ENCODE measurements at regions not wholly inside any gene's neighbourhood (a gene's known extent, or its start where the extent isn't known, plus 50 kb on each side); places are given as distances from the start of the nearest gene placed in this dataset.

DNA sequence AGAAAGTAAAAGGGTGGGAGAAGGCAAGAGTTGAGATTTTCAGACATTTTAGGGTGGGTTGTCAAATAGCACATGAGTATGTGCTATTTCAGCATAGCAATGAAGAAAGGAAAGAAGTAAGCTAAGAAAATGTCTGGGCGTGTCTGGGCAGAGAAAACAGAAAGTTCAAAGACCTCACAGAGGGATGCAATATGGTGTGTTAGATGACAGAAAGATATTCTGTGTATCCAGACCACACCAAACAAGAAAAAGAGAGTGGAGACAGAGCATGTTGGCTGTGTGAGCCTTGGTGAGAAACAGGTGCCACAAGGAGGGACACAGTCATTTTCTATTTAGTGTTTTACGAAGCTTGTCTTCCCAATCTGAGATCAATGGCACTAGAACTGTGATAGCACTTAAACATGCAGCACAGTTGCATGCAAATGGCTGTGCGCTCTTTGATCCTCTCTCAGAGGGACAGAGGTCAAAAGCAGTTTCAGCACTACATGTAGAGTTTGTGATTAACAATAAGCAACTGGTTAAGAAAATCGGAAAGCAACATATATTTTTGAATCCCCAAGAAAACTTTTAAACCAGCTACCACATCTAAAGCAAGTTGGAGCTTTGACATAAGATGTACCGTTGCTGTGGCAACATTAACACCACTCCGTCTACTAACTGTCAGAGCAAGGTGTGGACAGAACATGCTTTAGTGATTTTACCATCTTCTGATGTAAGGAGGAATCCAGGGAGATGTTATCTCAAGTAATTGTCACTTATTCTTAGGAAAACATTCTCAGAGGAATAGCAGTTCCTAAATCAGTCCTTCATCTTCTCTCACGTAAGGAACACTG, 515.5 kb upstream of the NOX3 start:
- FAIRE-seq: no peak

DNA sequence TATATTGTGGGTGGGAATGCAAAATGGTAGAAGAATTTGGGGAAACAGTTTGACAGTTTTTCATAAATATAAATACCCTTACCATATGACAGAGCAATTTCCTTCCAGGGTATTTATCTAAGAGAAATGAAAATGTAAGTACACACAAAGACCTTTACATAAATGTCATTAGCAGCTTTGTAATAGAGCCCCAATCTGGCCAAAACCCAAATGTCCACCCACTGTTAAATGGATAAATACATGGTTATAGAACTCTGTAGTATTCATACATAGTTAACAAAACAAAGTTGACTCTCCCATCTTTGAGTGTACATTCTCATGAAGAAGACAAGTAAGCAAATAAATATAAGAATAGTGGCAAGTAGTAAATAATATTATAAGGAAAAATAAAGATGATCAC, 514.8 kb upstream of the NOX3 start:
- no peak for FAIRE-seq

DNA sequence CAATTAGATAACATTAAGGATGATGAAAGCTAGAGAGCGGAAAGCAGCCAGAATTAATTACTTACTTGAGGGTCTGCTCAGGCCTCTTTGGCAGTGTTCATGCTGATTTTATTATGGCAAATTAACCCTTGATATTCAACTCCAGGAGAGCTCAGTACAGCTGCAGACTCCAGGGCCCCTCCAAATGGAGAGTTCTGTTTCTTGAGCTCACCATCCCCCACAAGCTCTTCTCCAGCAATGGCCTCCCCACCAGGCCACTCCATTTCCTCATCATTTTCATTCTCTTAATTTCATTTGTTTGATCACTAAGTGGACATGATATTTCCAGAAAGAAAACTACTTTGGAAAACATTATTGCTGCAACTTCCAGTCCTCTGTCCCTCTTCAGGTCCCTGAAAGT, 513.3 kb upstream of the NOX3 start:
- no peak for FAIRE-seq

DNA sequence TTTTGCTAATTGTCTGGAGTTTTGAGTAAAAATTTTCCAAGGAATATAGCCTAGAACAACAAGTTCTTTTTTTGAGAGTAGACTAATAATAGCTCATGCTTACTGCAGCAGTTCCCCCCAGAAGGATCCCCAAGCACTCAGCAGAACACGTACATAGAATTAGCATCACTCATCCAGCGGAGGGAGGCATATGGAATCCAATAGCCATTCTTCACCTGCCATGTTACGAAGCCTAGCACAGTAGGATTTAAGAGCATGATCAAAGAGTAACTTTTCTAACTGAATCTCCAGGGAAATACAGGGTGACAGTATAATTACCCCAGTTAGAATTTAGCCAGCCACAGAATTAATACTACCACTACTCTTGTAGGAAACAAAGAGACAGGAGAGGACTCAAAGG, 511.7 kb upstream of the NOX3 start:
- FAIRE-seq: no peak

DNA sequence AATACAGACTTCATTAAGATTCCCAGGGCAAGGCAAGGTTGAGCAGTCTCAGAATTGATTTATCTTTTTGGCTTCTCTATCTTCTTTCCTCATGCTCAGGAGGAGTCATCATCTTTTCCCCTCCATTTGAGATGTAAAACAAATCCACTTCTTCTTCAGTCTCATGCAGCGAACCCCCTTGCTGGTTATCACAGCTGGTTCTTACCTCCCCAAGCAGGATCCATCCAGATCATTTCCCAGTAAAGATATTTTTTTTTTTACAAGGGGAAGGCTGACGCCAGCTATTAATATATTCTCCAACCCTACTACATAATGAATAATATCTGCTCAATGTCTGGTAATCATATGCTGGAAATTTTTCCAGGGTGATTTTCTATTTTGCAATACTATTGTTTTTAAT, 508.9 kb upstream of the NOX3 start:
- FAIRE-seq: no peak

DNA sequence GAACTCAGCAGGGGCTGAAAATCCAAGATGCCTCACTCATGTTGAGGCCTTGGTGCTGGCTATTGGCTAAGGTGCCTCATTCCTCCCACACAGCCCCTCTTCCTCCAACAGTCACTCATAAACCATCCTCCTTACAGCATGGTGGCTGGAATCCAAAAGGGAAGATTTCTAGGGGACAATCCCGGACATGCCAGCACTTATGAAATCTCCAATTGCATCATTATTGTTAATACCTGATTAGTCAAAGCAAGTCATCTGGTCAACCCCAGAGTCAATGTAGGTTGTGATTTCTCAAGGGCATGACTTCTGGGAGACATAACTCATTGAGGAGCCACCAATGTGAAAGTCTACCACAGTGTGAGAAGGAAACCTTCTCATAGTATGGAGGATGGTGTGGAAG, 506.6 kb upstream of the NOX3 start:
- no peak for FAIRE-seq

DNA sequence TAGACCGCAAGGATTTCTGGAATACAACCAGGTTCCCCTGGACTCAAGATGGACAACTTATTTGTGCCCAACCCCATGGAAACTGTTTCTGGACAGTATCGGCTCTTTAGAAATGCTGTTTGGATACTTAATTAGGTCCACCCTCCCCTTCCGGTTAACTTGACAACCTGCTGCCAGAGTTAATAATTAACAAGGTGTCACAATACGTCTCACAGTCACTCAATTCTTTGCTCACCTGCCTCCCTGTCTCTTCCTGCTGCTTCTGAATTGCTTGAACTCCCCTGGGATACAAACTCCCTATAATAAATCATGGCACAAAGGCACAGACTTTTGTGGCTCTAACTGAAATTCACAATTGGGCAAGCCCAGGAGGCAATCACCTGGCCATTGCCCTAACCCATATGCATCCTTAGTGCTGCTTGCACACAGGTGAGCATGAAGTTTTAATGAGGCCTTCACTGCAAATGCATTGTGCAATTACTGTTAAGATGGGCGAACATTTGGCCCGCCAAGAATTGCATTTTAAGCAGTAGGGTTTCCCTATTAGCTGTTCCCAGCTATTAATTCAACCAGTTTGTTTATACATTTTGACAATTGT, 504.4 kb upstream of the NOX3 start:
- FAIRE-seq: no peak

DNA sequence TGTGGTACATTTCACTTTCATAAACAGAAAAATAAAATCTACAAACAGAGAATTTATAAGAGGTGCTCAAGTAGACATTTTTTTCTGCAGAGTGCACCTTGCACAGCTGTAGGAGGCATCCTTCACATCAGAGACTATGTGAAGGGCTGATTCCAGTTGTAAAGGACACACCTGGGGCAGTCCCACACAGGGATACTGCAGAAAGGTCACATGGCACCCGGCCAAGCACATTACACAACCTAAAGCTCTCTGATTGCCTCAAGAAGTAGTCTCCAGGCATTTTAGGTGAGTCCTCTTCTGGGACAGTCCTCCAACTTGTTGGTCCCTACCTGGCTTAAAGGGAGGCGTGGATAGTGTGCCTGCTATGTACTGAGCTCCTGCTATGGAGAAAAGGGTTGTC, 502.9 kb upstream of the NOX3 start:
- no peak for FAIRE-seq

DNA sequence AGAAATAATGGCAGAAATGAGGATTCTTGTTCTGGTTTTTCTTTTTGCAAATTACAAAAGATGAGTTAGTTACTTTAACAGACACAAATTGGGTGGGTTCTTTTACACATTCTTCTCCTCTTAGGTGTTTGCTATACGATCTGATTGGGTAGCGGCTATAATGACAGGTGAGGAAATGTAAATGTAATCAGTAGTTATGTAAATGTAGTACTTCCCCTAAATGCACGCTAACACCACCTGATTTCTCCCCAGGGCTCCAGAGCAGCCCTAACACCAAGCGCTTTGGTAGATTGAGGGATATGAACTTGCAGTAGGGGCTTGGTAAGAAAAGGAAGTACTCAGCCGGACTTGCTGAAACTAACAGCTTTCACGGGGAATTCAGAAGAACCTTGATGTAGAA, 499.4 kb upstream of the NOX3 start:
- no peak for FAIRE-seq

DNA sequence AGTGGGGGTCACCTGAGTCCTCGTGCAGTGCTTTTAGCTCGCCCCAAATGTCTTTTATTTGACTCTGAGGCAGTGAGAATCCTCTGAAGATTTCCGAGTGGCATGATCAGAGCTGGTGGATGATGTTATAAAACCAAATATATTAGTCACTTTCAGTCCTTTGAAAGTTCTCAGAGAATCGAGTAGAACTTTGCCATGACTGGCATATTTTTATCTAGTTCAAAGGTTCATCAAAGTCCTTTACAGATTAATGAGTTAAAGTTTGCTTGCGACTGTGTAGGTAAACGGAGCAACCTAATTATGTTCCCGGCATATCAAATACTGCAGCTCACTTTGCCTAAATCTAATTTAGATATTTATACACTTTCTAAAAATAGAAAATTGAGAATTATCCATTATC, 498.5 kb upstream of the NOX3 start:
- FAIRE-seq: no peak

DNA sequence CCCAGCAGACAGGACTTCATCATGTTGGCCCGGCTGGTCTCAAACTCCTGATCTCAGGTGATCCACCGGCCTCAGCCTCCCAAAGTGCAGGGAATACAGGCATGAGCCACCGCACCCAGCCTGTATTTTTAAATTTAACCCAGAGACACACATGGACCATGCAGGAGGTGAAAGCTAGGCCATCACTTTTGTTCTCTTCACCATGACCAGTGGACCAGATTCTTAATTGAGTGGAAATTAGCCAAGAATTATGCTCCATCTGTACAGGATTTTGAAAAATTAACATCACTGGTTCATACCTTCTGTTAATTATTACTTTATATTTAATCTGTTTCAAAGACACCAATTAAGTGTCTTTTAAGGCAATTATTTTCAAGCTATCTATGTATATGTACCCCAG, 493.6 kb upstream of the NOX3 start:
- no peak for FAIRE-seq

DNA sequence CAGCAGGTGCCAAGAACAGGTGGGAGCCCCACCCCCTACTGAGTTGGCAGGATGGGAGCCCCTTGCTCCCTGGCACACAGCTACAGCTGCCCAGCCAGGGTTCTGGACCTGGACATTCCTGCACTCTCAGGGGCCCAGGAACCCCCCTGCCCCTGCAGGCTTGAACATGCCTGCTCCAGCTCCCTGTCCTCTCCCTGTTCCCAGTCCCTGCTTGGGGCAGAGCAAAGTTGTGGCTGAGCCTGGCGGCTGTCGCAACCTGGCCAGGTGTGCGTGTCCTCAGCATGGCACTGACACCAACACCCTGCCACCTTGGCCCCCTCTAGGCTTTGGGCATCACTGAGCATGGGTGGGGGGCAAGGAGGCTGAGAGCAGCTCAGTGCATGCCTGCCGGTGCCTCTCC, 491.2 kb upstream of the NOX3 start:
- FAIRE-seq: no peak

DNA sequence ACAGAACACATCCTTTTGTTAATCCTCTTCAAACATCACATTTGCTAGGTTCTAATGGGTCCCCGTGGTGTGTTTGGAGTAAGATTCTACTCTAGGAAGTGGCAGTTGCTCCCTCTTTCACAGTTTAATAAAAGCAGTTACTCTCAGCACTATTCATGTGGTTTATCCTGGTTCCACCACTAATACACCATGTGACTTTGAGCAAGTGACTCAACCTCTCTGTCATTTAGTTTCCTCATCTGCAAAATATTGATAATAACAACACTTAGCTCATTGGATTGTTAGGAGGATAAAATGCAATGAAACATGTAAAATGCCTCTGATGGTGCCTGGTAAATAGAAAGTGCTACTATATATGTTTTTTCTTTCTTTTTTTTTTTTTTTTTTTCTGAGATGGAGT, 488.0 kb upstream of the NOX3 start:
- FAIRE-seq: no peak

DNA sequence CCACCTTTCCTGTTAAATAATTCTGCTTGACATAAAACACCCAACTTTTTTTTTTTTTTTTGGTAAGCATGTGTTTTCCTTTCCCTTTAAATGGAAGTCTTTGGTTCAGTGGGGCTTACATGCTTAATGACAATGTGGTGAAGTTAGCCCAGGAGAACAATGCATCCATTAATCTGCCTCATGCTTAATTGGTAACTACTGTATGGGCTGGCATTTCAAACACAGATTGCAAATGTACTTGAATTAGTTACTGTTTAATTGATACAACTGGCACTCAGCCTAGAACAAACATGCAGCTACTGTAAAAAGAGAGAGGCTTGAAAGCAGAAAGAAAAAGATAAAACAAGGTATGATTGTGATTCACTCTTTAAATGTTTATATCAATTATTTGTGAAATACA, 483.6 kb upstream of the NOX3 start:
- no peak for FAIRE-seq

DNA sequence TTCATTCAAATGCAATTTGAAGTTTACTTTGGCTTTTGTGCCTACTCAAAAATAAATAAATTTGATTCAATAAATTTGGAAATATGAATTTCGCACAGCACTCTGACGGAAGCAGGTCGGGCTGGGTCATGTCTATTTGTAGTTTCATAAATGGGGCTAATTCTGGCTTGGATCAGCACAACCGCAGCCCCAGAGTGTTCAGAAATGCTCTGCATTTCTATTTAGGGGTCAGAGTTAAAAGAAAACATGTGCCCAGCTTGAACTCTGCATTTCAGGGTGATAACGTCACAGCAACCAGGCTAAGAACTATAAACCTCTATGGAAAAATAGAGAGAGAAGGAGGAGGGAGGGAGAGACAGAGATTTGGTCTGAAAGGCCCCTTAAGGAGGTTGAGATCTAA, 480.9 kb upstream of the NOX3 start:
- FAIRE-seq: no peak

DNA sequence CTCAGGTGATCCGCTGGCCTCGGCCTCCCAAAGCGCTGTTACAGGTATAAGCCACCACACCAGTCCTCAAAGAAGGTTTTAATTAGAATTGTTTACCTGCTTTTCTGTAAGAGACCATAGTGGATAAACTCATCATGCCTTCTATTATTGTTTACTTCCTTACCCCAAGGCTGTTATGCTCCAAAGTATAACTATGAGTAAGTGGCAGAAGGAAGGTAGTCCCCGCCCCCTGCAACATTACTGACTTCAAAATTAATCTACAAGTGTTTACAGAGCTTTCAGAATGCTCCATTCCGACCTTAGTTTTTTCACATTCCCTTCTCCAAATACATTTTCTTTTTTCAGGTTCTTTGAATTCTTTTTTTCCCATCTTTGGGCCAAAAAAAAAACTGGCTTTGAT, 480.5 kb upstream of the NOX3 start:
- FAIRE-seq: no peak

DNA sequence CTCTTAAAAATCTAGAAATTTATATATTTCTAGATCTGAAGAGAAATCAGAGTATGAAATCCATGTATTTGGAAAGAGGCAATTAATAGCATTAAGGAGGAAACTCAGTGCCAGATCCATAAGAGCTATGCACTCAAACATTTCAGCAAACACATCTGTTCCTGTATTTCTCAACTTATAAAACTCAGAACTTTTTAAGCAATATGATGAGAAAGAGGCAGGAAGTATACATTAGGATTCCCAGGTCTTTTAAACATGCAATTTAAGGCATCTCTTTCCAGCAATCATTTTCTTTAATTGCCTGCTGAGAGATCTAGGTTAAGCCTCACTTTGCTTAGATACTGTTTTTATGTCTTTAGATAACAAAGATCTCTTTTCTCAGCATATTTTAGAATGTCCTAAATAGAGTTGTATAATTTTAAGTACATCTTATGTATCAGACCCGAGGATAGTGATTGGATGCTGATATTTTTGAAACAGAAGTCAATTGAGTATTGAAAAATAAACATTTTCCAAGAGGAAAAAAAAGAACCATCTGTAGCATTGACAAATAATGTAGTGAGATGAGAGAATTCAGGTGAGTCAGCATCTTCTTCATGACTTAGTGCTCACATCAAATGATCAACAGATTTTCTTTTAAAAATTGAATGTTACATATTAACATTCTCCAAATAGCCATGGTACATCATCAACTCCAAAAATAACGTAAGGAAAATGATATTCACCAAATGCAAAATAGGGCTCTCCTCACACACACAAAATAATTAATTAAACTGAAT, 461.4 kb upstream of the NOX3 start:
- no peak for FAIRE-seq

DNA sequence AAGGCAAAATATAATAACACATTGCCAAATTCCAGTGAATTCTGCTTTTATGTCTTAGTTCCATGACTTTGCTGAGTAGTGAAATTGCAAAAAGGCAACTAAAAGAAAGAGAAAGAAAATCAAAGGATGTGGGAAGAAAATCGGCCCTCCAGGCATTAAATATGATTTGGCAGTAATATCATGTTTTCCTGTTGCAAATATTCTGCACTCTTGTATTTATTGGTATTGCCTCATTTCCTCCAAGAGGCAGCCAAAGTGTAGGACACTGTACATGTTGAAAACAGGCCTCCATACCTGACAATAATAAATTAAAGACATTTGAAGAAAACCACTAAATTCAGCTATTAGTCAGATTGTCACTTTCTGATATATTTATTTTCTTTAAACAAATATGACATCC, 460.0 kb upstream of the NOX3 start:
- no peak for FAIRE-seq

DNA sequence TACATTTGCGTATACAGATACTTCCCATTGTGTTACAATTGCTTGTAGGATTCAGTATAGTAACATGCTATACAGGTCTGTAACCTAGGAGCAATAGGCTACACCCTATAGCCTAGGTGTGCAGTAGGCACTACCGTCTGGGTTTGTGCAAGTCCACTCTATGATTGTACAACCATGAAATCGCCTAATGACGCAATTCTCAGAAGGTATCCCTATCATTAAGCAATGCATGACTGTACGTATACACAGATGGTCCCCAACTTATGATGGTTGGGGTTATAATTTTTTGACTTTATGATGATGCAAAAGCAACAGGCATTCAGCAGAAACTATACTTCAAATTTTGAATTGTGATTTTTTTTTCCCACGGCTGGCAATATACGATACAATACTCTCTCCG, 458.2 kb upstream of the NOX3 start:
- FAIRE-seq: no peak

DNA sequence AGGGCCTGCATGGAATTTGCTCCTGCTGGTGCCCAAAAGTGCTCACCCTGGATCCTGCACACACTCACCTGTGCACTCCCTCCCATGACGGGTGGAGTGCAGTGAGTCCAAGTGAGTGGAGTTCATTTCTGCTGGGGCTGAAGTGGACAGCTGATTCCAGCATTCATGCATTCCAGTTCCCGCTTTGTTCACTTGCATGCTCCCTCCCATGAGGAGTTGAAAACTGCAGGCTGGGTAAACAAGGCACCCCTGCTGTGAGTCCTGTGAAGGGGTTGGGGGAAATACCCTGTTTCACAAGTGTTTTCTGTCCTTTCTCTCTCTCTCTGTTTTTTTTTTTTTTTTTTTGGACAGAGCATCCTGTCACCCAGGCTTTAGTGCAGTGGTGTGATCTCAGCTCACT, 454.1 kb upstream of the NOX3 start:
- FAIRE-seq: no peak

DNA sequence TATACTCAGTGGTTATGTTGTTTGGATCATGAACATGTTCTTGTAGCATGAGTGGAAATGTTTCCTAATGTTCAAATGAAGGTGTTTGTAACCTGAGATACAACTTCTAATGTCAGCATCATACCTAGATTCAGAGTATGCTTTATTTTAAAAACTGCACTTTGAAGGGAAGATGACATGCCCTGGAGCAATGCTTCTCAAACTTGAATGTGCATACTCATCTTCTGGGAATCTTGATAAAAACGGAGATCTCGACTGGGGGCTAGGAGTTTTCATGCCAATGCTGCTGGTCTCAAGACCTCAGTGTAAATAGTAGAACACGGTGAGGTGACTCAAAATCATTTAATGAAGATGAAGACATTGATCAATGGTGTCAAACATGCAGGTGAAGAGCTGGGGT, 440.0 kb upstream of the NOX3 start:
- no peak for FAIRE-seq

DNA sequence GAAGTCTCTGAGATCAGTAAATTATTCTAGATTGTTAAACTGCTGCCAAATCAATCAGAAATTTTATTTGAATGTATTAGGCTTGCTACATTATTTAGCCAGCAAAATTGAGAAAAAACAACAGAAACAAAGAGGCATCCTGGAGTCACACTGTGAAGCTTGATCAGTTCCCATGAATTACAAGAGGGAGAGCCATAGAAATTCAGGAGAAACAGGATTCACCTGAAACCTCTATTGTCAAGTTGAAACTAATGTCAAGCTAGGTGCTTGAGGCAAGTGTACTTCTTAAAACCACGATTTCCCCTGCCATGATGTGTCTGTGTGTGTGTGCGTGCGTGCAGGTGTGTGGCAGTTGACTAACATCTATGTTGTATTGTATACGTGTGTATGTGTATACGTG, 439.1 kb upstream of the NOX3 start:
- no peak for FAIRE-seq

DNA sequence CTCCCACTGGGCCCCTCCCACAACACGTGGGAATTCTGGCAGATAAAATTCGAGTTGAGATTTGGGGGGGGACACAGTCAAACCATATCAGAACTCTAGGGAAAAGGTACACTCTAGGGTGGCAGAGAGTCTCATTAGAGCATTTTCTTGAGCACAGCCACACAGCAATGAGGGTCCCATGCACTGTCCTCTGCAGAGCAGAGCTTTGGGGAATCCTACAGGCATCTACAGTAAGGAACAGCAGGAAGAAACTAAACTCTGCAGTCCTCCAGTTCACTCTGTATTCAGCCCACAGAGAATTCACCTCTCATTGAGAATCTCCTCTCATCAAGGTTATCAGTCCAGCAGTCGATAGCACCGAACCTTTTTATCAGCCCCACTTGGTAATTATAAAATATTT, 438.6 kb upstream of the NOX3 start:
- FAIRE-seq: no peak

DNA sequence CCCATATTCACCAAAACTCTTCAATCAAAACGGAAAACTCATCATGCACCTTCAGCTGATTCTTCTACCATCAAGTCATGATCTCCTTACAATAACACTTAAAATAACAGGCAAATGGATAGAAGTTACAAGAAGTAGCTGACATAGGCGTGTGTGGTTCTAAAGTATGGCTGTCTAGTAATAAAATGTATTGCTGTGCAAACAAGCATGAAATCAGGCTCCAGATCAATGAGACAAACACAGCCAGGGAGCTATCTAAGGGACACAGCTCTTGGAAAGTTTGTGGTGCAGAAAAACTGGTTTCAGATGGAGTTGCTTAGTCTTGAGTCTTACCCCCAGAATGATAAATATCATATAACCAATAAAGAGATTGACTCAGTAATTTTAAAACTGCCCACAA, 434.8 kb upstream of the NOX3 start:
- FAIRE-seq: no peak

Data from endometrium (tissue), 2 donors.